ENCODE measurements at regions not wholly inside any gene's neighbourhood (a gene's known extent, or its start where the extent isn't known, plus 50 kb on each side); places are given as distances from the start of the nearest gene placed in this dataset.

GRCh38 chr3:27865731-27866130 lies 143.6 kb upstream of the EOMES start:
- TF ChIP-seq CTCF (IDR thresholded peaks at IDR 0.05) (no peak), POLR2A (IDR thresholded peaks at IDR 0.05) (no peak)
